Chondrocyte (in vitro differentiated cells): ENCODE measurements at regions not wholly inside any gene's neighbourhood (a gene's known extent, or its start where the extent isn't known, plus 50 kb on each side); places are given as distances from the start of the nearest gene placed in this dataset.
"Not testable (repeated sequence)": the region's sequence is repeated elsewhere in the genome, so short reads cannot be mapped to it uniquely, and the experiment has no call there.

Experiments
- DNase-seq: peaks from one replicate; pipeline ENCODE4 v3.0.0; 2021; ENCODE audit warnings: mixed read lengths, low spot score
- H3K27ac Mint-ChIP-seq: one replicate; pipeline ENCODE4 v1.8.0; 2021; ENCODE audit warnings: mild to moderate bottlenecking, moderate library complexity, mixed read lengths; ENCODE audit not compliant: unreplicated experiment
- H3K27me3 Mint-ChIP-seq: 2 replicates; pipeline ENCODE4 v1.8.0; 2021; ENCODE audit warnings: low read depth, mixed read lengths
- H3K36me3 Mint-ChIP-seq: 2 replicates; pipeline ENCODE4 v1.8.0; 2021; ENCODE audit warnings: low read depth, mixed read lengths
- H3K4me1 Mint-ChIP-seq: 2 replicates; pipeline ENCODE4 v1.8.0; 2021; ENCODE audit warnings: low read depth, mild to moderate bottlenecking, mixed read lengths
- H3K4me3 Mint-ChIP-seq: one replicate; pipeline ENCODE4 v1.8.0; 2021; ENCODE audit warnings: mild to moderate bottlenecking, moderate library complexity, mixed read lengths; ENCODE audit not compliant: unreplicated experiment
- H3K9me3 Mint-ChIP-seq: 2 replicates; pipeline ENCODE4 v1.8.0; 2021; ENCODE audit warnings: low read depth, mixed read lengths
- CTCF ChIP-seq: fragments of 200-600 bp; sonication (generic); IDR thresholded peaks from 2 replicates; pipeline ENCODE4 v1.5.0; 2021; ENCODE audit warnings: antibody characterized with exemption, mild to moderate bottlenecking, moderate library complexity

GRCh38 chr10:123367195-123367594, 213.0 kb downstream of the BUB3 start:
- DNase-seq = no peak
- Mint-ChIP-seq H3K36me3 (no peaks in the 10 kb centered on the region), H3K4me3 (no peak overlapping the region), H3K27me3 (no peaks in the 10 kb centered on the region), H3K4me1 (no peaks in the 10 kb centered on the region), H3K9me3 (peaks cover 16% of the 10 kb centered on the region), H3K27ac (no peak overlapping the region)
- TF ChIP-seq CTCF = no peak

- H3K4me1 Mint-ChIP-seq, H3K27ac Mint-ChIP-seq, H3K4me3 Mint-ChIP-seq, H3K27me3 Mint-ChIP-seq, H3K36me3 Mint-ChIP-seq, DNase-seq: not testable (repeated sequence)
- peaks cover 18% of the 10 kb centered on the region for H3K9me3 Mint-ChIP-seq
Measured at GRCh38 chr10:123371626-123372025, 217.4 kb downstream of the BUB3 start.

GRCh38 chr10:123373591-123373990, 219.4 kb downstream of the BUB3 start:
- DNase-seq = no peak
- TF ChIP-seq CTCF = no peak
- peaks cover 4% of the 10 kb centered on the region for H3K27me3 Mint-ChIP-seq
- H3K9me3 Mint-ChIP-seq = peaks cover 18% of the 10 kb centered on the region
- no peak overlapping the region for H3K4me3 Mint-ChIP-seq
- no peak overlapping the region for H3K27ac Mint-ChIP-seq
- no peaks in the 10 kb centered on the region for H3K4me1 Mint-ChIP-seq
- no peaks in the 10 kb centered on the region for H3K36me3 Mint-ChIP-seq

- Mint-ChIP-seq H3K4me1 (no peaks in the 10 kb centered on the region), H3K36me3 (no peaks in the 10 kb centered on the region), H3K27me3 (peaks cover 4% of the 10 kb centered on the region), H3K27ac (no peak overlapping the region), H3K9me3 (peaks cover 10% of the 10 kb centered on the region), H3K4me3 (no peak overlapping the region)
- no peak for TF ChIP-seq CTCF
- no peak for DNase-seq
Measured at GRCh38 chr10:123375097-123375496, 220.9 kb downstream of the BUB3 start.

- Mint-ChIP-seq H3K27me3 (peaks cover 4% of the 10 kb centered on the region), H3K4me1 (no peaks in the 10 kb centered on the region), H3K9me3 (peaks cover 9% of the 10 kb centered on the region), H3K4me3 (no peak overlapping the region), H3K27ac (no peak overlapping the region), H3K36me3 (no peaks in the 10 kb centered on the region)
- DNase-seq = no peak
- TF ChIP-seq CTCF = no peak
Measured at GRCh38 chr10:123375738-123376137, 221.5 kb downstream of the BUB3 start.

- Mint-ChIP-seq H3K27me3 (peaks cover 5% of the 10 kb centered on the region), H3K27ac (no peak overlapping the region), H3K9me3 (no peaks in the 10 kb centered on the region), H3K4me1 (no peaks in the 10 kb centered on the region), H3K36me3 (no peaks in the 10 kb centered on the region), H3K4me3 (no peak overlapping the region)
- DNase-seq = no peak
- TF ChIP-seq CTCF = no peak
Measured at GRCh38 chr10:123377883-123378282, 223.7 kb downstream of the BUB3 start.
